ENCODE measurements at regions not wholly inside any gene's neighbourhood (a gene's known extent, or its start where the extent isn't known, plus 50 kb on each side); places are given as distances from the start of the nearest gene placed in this dataset.

GRCh38 chr18:4797002-4797685 lies 342.0 kb upstream of the DLGAP1 start:
- DNase-seq (no peak), FAIRE-seq (no peak)
- Histone ChIP-seq H3K4me3 (ENCODE audit: low read length in 3 of 3) (no peak overlapping the region), H3K27ac (ENCODE audit: low read depth in 2 of 2, low read length in 2 of 2) (no peak overlapping the region), H3K9ac (ENCODE audit: low read length in 3 of 3) (no peak overlapping the region), H3K27me3 (ENCODE audit: control insufficient read depth, insufficient read depth, low read length) (no peaks in the 10 kb centered on the region), H3K9me3 (ENCODE audit: control insufficient read depth in 2 of 3, insufficient read depth in 1 of 3, low read length in 3 of 3) (peaks cover 0 to 3% (median 2%) of the 10 kb centered on the region in 3 donors), H3K4me1 (ENCODE audit: control insufficient read depth in 2 of 3, insufficient read depth in 2 of 3, low read depth in 1 of 3, low read length in 3 of 3) (no peaks in the 10 kb centered on the region), H3K36me3 (ENCODE audit: control insufficient read depth in 2 of 3, insufficient read depth in 3 of 3, low read length in 3 of 3) (no peaks in the 10 kb centered on the region)
- intact Hi-C loops (cut with DNase I), result no loop called here
- no peak for TF ChIP-seq CTCF (IDR thresholded peaks at IDR 0.05; ENCODE audit: borderline replicate concordance, extremely low read depth, insufficient read depth)

GRCh38 chr18:4789506-4789905 lies 334.4 kb upstream of the DLGAP1 start:
- DNase-seq (no peak), FAIRE-seq (no peak)
- TF ChIP-seq CTCF (IDR thresholded peaks at IDR 0.05; ENCODE audit: borderline replicate concordance, extremely low read depth, insufficient read depth), result no peak
- Histone ChIP-seq H3K27ac (ENCODE audit: low read depth in 2 of 2, low read length in 2 of 2) (no peak overlapping the region), H3K36me3 (ENCODE audit: control insufficient read depth in 2 of 3, insufficient read depth in 3 of 3, low read length in 3 of 3) (no peaks in the 10 kb centered on the region), H3K9ac (ENCODE audit: low read length in 3 of 3) (no peak overlapping the region), H3K4me1 (ENCODE audit: control insufficient read depth in 2 of 3, insufficient read depth in 2 of 3, low read depth in 1 of 3, low read length in 3 of 3) (no peaks in the 10 kb centered on the region), H3K27me3 (ENCODE audit: control insufficient read depth, insufficient read depth, low read length) (no peaks in the 10 kb centered on the region), H3K9me3 (ENCODE audit: control insufficient read depth in 2 of 3, insufficient read depth in 1 of 3, low read length in 3 of 3) (no peaks in the 10 kb centered on the region), H3K4me3 (ENCODE audit: low read length in 3 of 3) (no peak overlapping the region)
- intact Hi-C loops (cut with DNase I), result no loop called here

- Histone ChIP-seq H3K9me3 (ENCODE audit: control insufficient read depth in 2 of 3, insufficient read depth in 1 of 3, low read length in 3 of 3) (no peaks in the 10 kb centered on the region), H3K27ac (ENCODE audit: low read depth in 2 of 2, low read length in 2 of 2) (no peak overlapping the region), H3K27me3 (ENCODE audit: control insufficient read depth, insufficient read depth, low read length) (no peaks in the 10 kb centered on the region), H3K36me3 (ENCODE audit: control insufficient read depth in 2 of 3, insufficient read depth in 3 of 3, low read length in 3 of 3) (no peaks in the 10 kb centered on the region), H3K4me3 (ENCODE audit: low read length in 3 of 3) (no peak overlapping the region), H3K4me1 (ENCODE audit: control insufficient read depth in 2 of 3, insufficient read depth in 2 of 3, low read depth in 1 of 3, low read length in 3 of 3) (no peaks in the 10 kb centered on the region), H3K9ac (ENCODE audit: low read length in 3 of 3) (no peak overlapping the region)
- FAIRE-seq (no peak), DNase-seq (no peak)
- no peak for TF ChIP-seq CTCF (IDR thresholded peaks at IDR 0.05; ENCODE audit: borderline replicate concordance, extremely low read depth, insufficient read depth)
- intact Hi-C loops (cut with DNase I), result no loop called here
These were observed 326.8 kb upstream of the DLGAP1 start for GRCh38 chr18:4781873-4782272.

GRCh38 chr18:4765401-4765800 lies 310.3 kb upstream of the DLGAP1 start:
- TF ChIP-seq CTCF (IDR thresholded peaks at IDR 0.05; ENCODE audit: borderline replicate concordance, extremely low read depth, insufficient read depth), result no peak
- intact Hi-C loops (cut with DNase I), result no loop called here

More at GRCh38 chr18:4765401-4765800, 310.3 kb upstream of the DLGAP1 start:
- no peaks in the 10 kb centered on the region for H3K27me3 ChIP-seq (ENCODE audit: control insufficient read depth, insufficient read depth, low read length)
- H3K36me3 ChIP-seq (ENCODE audit: control insufficient read depth in 2 of 3, insufficient read depth in 3 of 3, low read length in 3 of 3), result no peaks in the 10 kb centered on the region
- no peaks in the 10 kb centered on the region for H3K9me3 ChIP-seq (ENCODE audit: control insufficient read depth in 2 of 3, insufficient read depth in 1 of 3, low read length in 3 of 3)
- no peak overlapping the region for H3K9ac ChIP-seq (ENCODE audit: low read length in 3 of 3)
- FAIRE-seq (no peak), DNase-seq (no peak)
- no peaks in the 10 kb centered on the region for H3K4me1 ChIP-seq (ENCODE audit: control insufficient read depth in 2 of 3, insufficient read depth in 2 of 3, low read depth in 1 of 3, low read length in 3 of 3)
- H3K4me3 ChIP-seq (ENCODE audit: low read length in 3 of 3), result no peak overlapping the region
- no peak overlapping the region for H3K27ac ChIP-seq (ENCODE audit: low read depth in 2 of 2, low read length in 2 of 2)
